Hepatocyte (in vitro differentiated cells): ENCODE measurements at regions not wholly inside any gene's neighbourhood (a gene's known extent, or its start where the extent isn't known, plus 50 kb on each side); places are given as distances from the start of the nearest gene placed in this dataset.
"Not testable (repeated sequence)": the region's sequence is repeated elsewhere in the genome, so short reads cannot be mapped to it uniquely, and the experiment has no call there.

Experiments used
- DNase-seq: peaks from one replicate; pipeline ENCODE4 v3.0.0-alpha.2; 2016; ENCODE audit warnings: low spot score
- H2AFZ ChIP-seq: fragments of 200-600 bp; sonication (generic); 2 replicates; pipeline ENCODE4 v1.6.0; 2016; ENCODE audit warnings: antibody characterized with exemption, mild to moderate bottlenecking
- H3K27ac ChIP-seq: fragments of 200-600 bp; sonication (generic); 2 replicates; pipeline ENCODE4 v1.5.1; 2016; ENCODE audit warnings: mild to moderate bottlenecking
- H3K27me3 ChIP-seq: fragments of 200-600 bp; sonication (generic); 2 replicates; pipeline ENCODE4 v1.6.1; 2016
- H3K36me3 ChIP-seq: fragments of 200-600 bp; sonication (generic); replicated peaks from 2 replicates; pipeline ENCODE4 v1.5.1; 2016; ENCODE audit warnings: low read depth; ENCODE audit not compliant: insufficient read depth
- H3K4me1 ChIP-seq: fragments of 200-600 bp; sonication (generic); 2 replicates; pipeline ENCODE4 v1.5.1; 2016; ENCODE audit warnings: mild to moderate bottlenecking, moderate library complexity; ENCODE audit not compliant: insufficient read depth
- H3K4me2 ChIP-seq: fragments of 200-600 bp; sonication (generic); 2 replicates; pipeline ENCODE4 v1.6.0; 2016
- H3K4me3 ChIP-seq: fragments of 200-600 bp; sonication (generic); 2 replicates; pipeline ENCODE4 v1.5.1; 2016; ENCODE audit warnings: mild to moderate bottlenecking
- H3K79me2 ChIP-seq: fragments of 200-600 bp; sonication (generic); 2 replicates; pipeline ENCODE4 v1.6.0; 2017; ENCODE audit warnings: mild to moderate bottlenecking
- H3K9me2 ChIP-seq: fragments of 200-600 bp; sonication (generic); replicated peaks from 2 replicates; pipeline ENCODE4 v1.6.0; 2017; ENCODE audit warnings: mild to moderate bottlenecking; ENCODE audit not compliant: insufficient read depth
- H3K9me3 ChIP-seq: fragments of 200-600 bp; sonication (generic); 2 replicates; pipeline ENCODE4 v1.5.1; 2016; ENCODE audit warnings: low read depth, mild to moderate bottlenecking
- H4K20me1 ChIP-seq: fragments of 200-600 bp; sonication (generic); 2 replicates; pipeline ENCODE4 v1.6.0; 2016; ENCODE audit warnings: mild to moderate bottlenecking; ENCODE audit not compliant: insufficient read depth, poor library complexity, severe bottlenecking
- CTCF ChIP-seq: fragments of 200-600 bp; sonication (generic); IDR thresholded peaks from 2 replicates; pipeline ENCODE4 v1.5.1; 2016; ENCODE audit warnings: antibody characterized with exemption, mild to moderate bottlenecking; ENCODE audit not compliant: poor library complexity
- EZH2 ChIP-seq: fragments of 200-600 bp; sonication (generic); IDR thresholded peaks from 2 replicates; pipeline ENCODE4 v1.6.1; 2016; ENCODE audit warnings: antibody characterized with exemption, mild to moderate bottlenecking, borderline replicate concordance
- EZH2phosphoT487 ChIP-seq: fragments of 200-600 bp; sonication (generic); IDR thresholded peaks from one replicate; pipeline ENCODE4 v1.6.1; 2018; ENCODE audit warnings: antibody characterized with exemption, mild to moderate bottlenecking, low read depth, moderate library complexity; ENCODE audit not compliant: unreplicated experiment, severe bottlenecking
- WGBS: methylation state at CpG from one replicate; pipeline ENCODE4 v1.1.6; 2016; ENCODE audit warnings: low lambda C conversion rate; ENCODE audit errors: missing lambda C conversion rate; 5-methylcytosine and 5-hydroxymethylcytosine counted together

- no peaks in the 10 kb centered on the region for H3K27me3 ChIP-seq
- no peak overlapping the region for H3K4me3 ChIP-seq
- no peaks in the 10 kb centered on the region for H4K20me1 ChIP-seq
- WGBS: 42% methylated on average over 3 of the region's 3 CpGs
- peaks cover 15% of the 10 kb centered on the region for H3K4me1 ChIP-seq
- H3K9me2 ChIP-seq: no peaks in the 10 kb centered on the region
- peak overlapping the region; percentile 61 for H2AFZ ChIP-seq
- peak; percentile 55 for DNase-seq
- peak overlapping the region; percentile 66 for H3K27ac ChIP-seq
- no peak for TF ChIP-seq CTCF
- no peak for TF ChIP-seq EZH2phosphoT487
- no peak for TF ChIP-seq EZH2
- no peaks in the 10 kb centered on the region for H3K9me3 ChIP-seq
- no peaks in the 10 kb centered on the region for H3K36me3 ChIP-seq
- H3K4me2 ChIP-seq: peak overlapping the region; percentile 68
- no peaks in the 10 kb centered on the region for H3K79me2 ChIP-seq
These were observed 82.3 kb upstream of the MFGE8 start for GRCh38 chr15:88995449-88995848.

DNA sequence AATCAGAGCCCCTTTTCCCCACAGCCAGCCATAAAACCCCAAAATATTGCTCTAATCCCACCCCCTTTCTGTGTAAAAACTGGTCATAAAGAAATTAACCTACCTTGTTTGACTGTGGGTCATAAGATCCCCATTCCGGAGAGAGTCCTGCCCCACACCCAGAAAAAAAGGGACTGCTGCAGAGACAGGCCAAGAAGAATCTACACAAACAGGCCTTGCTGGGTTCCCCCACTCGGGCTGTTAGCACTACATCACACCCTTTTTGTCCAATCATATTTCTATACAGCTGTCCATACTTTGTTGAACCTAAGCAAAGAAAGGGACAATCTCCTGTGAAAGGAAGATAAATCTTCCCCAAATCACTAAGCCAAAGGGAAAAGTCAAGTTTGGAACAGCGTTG, 84.4 kb upstream of the MFGE8 start:
- Histone ChIP-seq H3K36me3 (no peaks in the 10 kb centered on the region), H3K9me2 (no peaks in the 10 kb centered on the region), H3K79me2 (no peaks in the 10 kb centered on the region), H4K20me1 (no peaks in the 10 kb centered on the region), H3K4me2 (no peak overlapping the region), H3K27ac (no peak overlapping the region), H3K27me3 (no peaks in the 10 kb centered on the region), H2AFZ (no peak overlapping the region), H3K9me3 (no peaks in the 10 kb centered on the region), H3K4me1 (peaks cover 11% of the 10 kb centered on the region), H3K4me3 (no peak overlapping the region)
- WGBS: 55% methylated on average over 3 of the region's 3 CpGs
- no peak for DNase-seq
- no peak for TF ChIP-seq CTCF
- TF ChIP-seq EZH2phosphoT487: no peak
- TF ChIP-seq EZH2: no peak

- Histone ChIP-seq H3K27me3 (no peaks in the 10 kb centered on the region), H3K4me2 (no peak overlapping the region), H3K27ac (no peak overlapping the region), H4K20me1 (no peaks in the 10 kb centered on the region), H3K79me2 (no peaks in the 10 kb centered on the region), H3K9me2 (no peaks in the 10 kb centered on the region), H3K4me3 (no peak overlapping the region), H3K36me3 (no peaks in the 10 kb centered on the region), H3K9me3 (no peaks in the 10 kb centered on the region), H2AFZ (no peak overlapping the region), H3K4me1 (peaks cover 11% of the 10 kb centered on the region)
- TF ChIP-seq EZH2 (no peak), CTCF (no peak)
- WGBS: 91% methylated on average over 7 of the region's 7 CpGs
- DNase-seq: no peak
These were observed 86.0 kb upstream of the MFGE8 start for GRCh38 chr15:88998980-88999713.

DNA sequence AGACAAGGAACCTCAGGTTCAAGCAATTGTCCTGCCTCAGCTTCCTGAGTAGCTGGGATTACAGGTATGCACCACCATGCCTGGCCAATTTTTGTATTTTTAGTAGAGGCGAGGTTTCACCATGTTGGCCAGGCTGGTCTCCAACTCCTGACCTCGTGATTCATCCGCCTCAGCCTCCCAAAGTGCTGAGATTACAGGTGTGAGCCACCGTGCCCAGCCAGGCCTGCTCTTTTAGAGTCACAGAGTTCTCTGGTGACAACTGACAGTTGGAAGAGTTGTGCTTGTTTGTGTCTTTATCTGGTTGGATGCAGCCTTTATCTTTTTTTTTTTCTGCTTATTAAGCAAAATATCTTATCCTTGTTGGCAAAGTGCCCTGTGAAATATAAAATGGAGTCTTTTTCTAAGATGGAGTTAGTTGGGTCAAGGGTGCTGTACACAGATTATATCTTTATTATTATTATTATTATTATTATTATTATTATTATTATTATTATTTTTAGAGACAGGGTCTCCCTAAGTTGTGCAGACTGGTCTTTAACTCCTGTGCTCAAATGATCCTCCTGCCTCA, 86.5 kb upstream of the ABHD2 start:
- H3K27ac ChIP-seq, H4K20me1 ChIP-seq, DNase-seq, H3K4me3 ChIP-seq, H3K4me1 ChIP-seq, H2AFZ ChIP-seq, H3K4me2 ChIP-seq, H3K79me2 ChIP-seq, H3K9me2 ChIP-seq, H3K27me3 ChIP-seq, H3K36me3 ChIP-seq, H3K9me3 ChIP-seq: not testable (repeated sequence)
- WGBS: 89% methylated on average over 4 of the region's 4 CpGs
